ENCODE measurements at regions not wholly inside any gene's neighbourhood (a gene's known extent, or its start where the extent isn't known, plus 50 kb on each side); places are given as distances from the start of the nearest gene placed in this dataset. TPM values are rescaled to one million over a fixed set of nuclear protein-coding genes. Genes with fewer than 3 reads are reported as not detected.

GRCh38 chr20:11849976-11850670 is 67.6 kb upstream of the BTBD3 start:
- DNase-seq (ENCODE audit: low spot score in 2 of 2) = no peak
- no peak for FAIRE-seq

GRCh38 chr20:11850901-11851300 is 66.8 kb upstream of the BTBD3 start:
- DNase-seq (ENCODE audit: low spot score in 2 of 2) (no peak), FAIRE-seq (no peak)

- no peak for DNase-seq (ENCODE audit: low spot score in 2 of 2)
- no peak for FAIRE-seq
Observed at GRCh38 chr20:11851646-11852045, 66.0 kb upstream of the BTBD3 start.

GRCh38 chr20:11852189-11852588 is 65.5 kb upstream of the BTBD3 start:
- FAIRE-seq (no peak), DNase-seq (ENCODE audit: low spot score in 2 of 2) (no peak)

GRCh38 chr20:11852811-11853210 is 64.9 kb upstream of the BTBD3 start:
- DNase-seq (ENCODE audit: low spot score in 2 of 2) (no peak), FAIRE-seq (no peak)

GRCh38 chr20:11853359-11853758 is 64.3 kb upstream of the BTBD3 start:
- no peak for DNase-seq (ENCODE audit: low spot score in 2 of 2)

GRCh38 chr20:11861479-11861878 is 56.2 kb upstream of the BTBD3 start:
- DNase-seq (ENCODE audit: low spot score in 2 of 2) (no peak), FAIRE-seq (no peak)

More at GRCh38 chr20:11853359-11853758, 64.3 kb upstream of the BTBD3 start:
- no peak for FAIRE-seq

GRCh38 chr20:11867291-11867919 is 50.3 kb upstream of the BTBD3 start:
- no peak for FAIRE-seq

More at GRCh38 chr20:11867291-11867919, 50.3 kb upstream of the BTBD3 start:
- no peak for DNase-seq (ENCODE audit: low spot score in 2 of 2)

Small RNA genes in the stretch of these regions (small RNA-seq; reads per million reads assigned to genes)
- gene AL080274.1 (not detected), gene RN7SKP111 (not detected)

Measured in frontal cortex (tissue), 4 donors.